OCI-LY3 (cell line): ENCODE measurements at regions not wholly inside any gene's neighbourhood (a gene's known extent, or its start where the extent isn't known, plus 50 kb on each side); places are given as distances from the start of the nearest gene placed in this dataset.

ENCODE experiments used
- H2AFZ ChIP-seq: fragments of 200-600, 300-600 bp; shearing (Covaris generic); 2 replicates; pipeline ENCODE4 v1.6.0; 2014; ENCODE audit warnings: antibody characterized with exemption, low read depth, low read length
- H3K27ac ChIP-seq: fragments of 200-600, 300-600 bp; sonication (generic); 2 replicates; pipeline ENCODE4 v1.5.1; 2014; ENCODE audit warnings: mild to moderate bottlenecking, low read length, moderate library complexity, mixed read lengths
- H3K27me3 ChIP-seq: fragments of 200-600, 300-600 bp; sonication (generic); 2 replicates; pipeline ENCODE4 v1.6.1; 2014; ENCODE audit warnings: low read depth, low read length, mixed read lengths
- H3K36me3 ChIP-seq: fragments of 200-600, 300-600 bp; sonication (generic); replicated peaks from 2 replicates; pipeline ENCODE3; 2014; ENCODE audit warnings: low read depth, low read length, mixed read lengths
- H3K4me1 ChIP-seq: fragments of 300-600, 200-600 bp; sonication (generic); 2 replicates; pipeline ENCODE4 v1.6.1; 2014; ENCODE audit warnings: low read length, mixed read lengths
- H3K4me2 ChIP-seq: fragments of 200-600, 300-600 bp; sonication (generic); 2 replicates; pipeline ENCODE4 v1.6.1; 2014; ENCODE audit warnings: low read length, mixed read lengths
- H3K4me3 ChIP-seq: fragments of 300-600, 200-600 bp; sonication (generic); 2 replicates; pipeline ENCODE4 v1.5.1; 2014; ENCODE audit warnings: antibody characterized with exemption, mild to moderate bottlenecking, low read length, moderate library complexity
- H3K79me2 ChIP-seq: fragments of 300-600, 200-600 bp; shearing (Covaris generic); 2 replicates; pipeline ENCODE4 v1.6.1; 2014; ENCODE audit warnings: mild to moderate bottlenecking, low read length, mixed read lengths
- H3K9ac ChIP-seq: fragments of 300-600, 200-600 bp; shearing (Covaris generic); 2 replicates; pipeline ENCODE4 v1.6.0; 2014; ENCODE audit warnings: mild to moderate bottlenecking, low read length, moderate library complexity
- H3K9me3 ChIP-seq: fragments of 200-600, 300-600 bp; shearing (Covaris generic); 2 replicates; pipeline ENCODE4 v1.6.1; 2014; ENCODE audit warnings: low read length, mixed read lengths; ENCODE audit not compliant: insufficient read depth
- H4K20me1 ChIP-seq: fragments of 200-600, 300-600 bp; sonication (generic); 2 replicates; pipeline ENCODE4 v1.6.1; 2016; ENCODE audit warnings: low read length, mixed read lengths; ENCODE audit not compliant: insufficient read depth
- EZH2phosphoT487 ChIP-seq: fragments of 200-600 bp; shearing (Covaris generic); IDR thresholded peaks from 2 replicates; pipeline ENCODE4 v1.6.1; 2018; ENCODE audit warnings: antibody characterized with exemption, mixed run types, low read depth
- TF ChIP-seq, protein P1 (sequence below): fragments of 200-600, 300-600 bp; sonication (generic); IDR thresholded peaks from 2 replicates; pipeline ENCODE4 v1.5.1; 2014; ENCODE audit warnings: antibody characterized with exemption, low read length, low read depth

DNA sequence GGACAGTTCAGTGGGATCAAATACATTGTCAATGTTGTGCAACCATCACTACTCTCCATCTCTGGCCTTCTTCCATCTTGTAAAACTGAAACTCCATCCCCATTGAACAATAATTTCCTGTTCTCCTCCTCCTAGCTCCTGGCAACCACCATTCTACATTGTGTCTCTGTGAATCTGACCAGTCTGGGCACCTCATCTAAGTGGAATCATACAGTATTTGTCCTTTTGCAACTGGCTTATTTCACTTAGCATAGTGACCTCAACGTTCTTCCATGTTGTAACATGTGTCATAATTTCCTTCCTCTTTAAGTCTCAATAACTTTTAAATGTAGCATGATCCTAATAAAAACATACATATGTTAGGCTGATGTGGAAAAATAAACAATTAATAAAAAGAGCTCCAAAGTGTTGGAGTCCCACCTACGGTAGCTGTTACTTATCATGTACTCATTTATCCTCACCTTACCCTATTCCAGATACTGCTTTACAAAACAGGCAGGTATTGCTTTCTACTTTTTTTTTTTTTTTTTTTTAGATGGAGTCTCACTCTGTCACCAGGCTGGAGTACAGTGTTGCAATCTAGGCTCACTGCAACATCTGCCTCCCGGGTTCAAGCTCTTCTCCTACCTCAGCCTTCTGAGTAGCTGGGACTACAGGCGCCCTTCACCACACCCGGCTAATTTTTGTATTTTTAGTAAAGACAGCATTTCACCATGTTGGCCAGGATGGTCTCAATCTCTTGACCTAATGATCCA is 91.9 kb downstream of the TNFAIP3 start:
- H3K4me3 ChIP-seq: no peak overlapping the region
- TF ChIP-seq, protein P1, sequence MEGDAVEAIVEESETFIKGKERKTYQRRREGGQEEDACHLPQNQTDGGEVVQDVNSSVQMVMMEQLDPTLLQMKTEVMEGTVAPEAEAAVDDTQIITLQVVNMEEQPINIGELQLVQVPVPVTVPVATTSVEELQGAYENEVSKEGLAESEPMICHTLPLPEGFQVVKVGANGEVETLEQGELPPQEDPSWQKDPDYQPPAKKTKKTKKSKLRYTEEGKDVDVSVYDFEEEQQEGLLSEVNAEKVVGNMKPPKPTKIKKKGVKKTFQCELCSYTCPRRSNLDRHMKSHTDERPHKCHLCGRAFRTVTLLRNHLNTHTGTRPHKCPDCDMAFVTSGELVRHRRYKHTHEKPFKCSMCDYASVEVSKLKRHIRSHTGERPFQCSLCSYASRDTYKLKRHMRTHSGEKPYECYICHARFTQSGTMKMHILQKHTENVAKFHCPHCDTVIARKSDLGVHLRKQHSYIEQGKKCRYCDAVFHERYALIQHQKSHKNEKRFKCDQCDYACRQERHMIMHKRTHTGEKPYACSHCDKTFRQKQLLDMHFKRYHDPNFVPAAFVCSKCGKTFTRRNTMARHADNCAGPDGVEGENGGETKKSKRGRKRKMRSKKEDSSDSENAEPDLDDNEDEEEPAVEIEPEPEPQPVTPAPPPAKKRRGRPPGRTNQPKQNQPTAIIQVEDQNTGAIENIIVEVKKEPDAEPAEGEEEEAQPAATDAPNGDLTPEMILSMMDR: no peak
- TF ChIP-seq EZH2phosphoT487: no peak
- no peak overlapping the region for H2AFZ ChIP-seq
- H4K20me1 ChIP-seq: no peaks in the 10 kb centered on the region
- H3K9ac ChIP-seq: no peak overlapping the region
- H3K9me3 ChIP-seq: no peaks in the 10 kb centered on the region
- no peak overlapping the region for H3K27ac ChIP-seq
- H3K4me2 ChIP-seq: no peak overlapping the region
- no peaks in the 10 kb centered on the region for H3K79me2 ChIP-seq
- no peaks in the 10 kb centered on the region for H3K27me3 ChIP-seq
- peaks cover 7% of the 10 kb centered on the region; the same call in 1 of the 2 replicates for H3K4me1 ChIP-seq
- H3K36me3 ChIP-seq: no peaks in the 10 kb centered on the region

DNA sequence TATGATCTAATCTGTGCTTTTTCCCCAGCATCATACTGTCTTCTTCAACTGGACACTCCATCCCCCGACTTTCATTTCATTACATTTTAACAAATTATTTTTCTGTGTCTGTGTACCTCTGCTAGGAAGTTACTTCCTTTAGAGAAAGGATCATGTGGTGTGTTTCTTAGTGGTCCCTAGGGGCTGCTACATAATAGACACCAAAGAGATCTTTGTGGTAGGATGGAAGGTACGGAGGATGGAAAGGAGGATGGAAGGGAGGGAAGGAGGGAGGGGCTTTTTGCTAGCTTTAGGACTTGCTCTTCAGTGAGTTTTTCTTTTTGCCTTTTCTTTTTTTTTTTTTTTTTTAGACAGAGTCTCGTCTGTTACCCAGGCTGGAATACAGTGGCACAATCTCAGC is 95.7 kb downstream of the TNFAIP3 start:
- Histone ChIP-seq H3K27me3 (no peaks in the 10 kb centered on the region), H4K20me1 (no peaks in the 10 kb centered on the region), H3K9ac (no peak overlapping the region), H3K79me2 (no peaks in the 10 kb centered on the region), H3K4me1 (peaks cover 27% of the 10 kb centered on the region), H3K4me3 (no peak overlapping the region), H3K4me2 (no peak overlapping the region), H3K36me3 (no peaks in the 10 kb centered on the region), H2AFZ (no peak overlapping the region), H3K27ac (no peak overlapping the region), H3K9me3 (no peaks in the 10 kb centered on the region)
- TF ChIP-seq EZH2phosphoT487: no peak
- TF ChIP-seq, protein P1: no peak

DNA sequence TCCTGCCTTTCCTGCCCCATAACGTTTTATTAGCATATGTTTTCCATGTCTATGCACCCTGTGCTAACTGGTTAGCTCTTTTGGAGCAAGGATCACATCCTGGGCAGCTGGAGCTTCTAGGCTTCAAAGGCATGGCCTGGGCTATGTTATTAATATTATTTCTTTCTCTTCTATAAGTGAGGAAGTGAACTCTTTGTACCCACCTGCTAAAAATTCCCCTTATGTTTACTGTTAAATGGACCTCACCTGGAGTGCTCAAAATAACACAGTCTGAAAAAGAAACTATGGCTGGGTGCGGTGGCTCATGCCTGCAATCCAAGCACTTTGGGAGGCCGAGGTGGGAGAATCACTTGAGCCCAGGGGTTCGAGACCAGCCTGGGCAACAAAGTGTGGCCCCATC is 97.8 kb downstream of the TNFAIP3 start:
- H3K4me2 ChIP-seq: peak overlapping the region; percentile 39; the same call in 1 of the 2 replicates
- no peaks in the 10 kb centered on the region for H3K79me2 ChIP-seq
- no peak overlapping the region for H3K27ac ChIP-seq
- no peak for TF ChIP-seq EZH2phosphoT487
- TF ChIP-seq, protein P1: no peak
- H3K9ac ChIP-seq: no peak overlapping the region
- no peaks in the 10 kb centered on the region for H3K36me3 ChIP-seq
- H3K4me1 ChIP-seq: peaks cover 29% of the 10 kb centered on the region
- H4K20me1 ChIP-seq: no peaks in the 10 kb centered on the region
- no peaks in the 10 kb centered on the region for H3K9me3 ChIP-seq
- no peak overlapping the region for H3K4me3 ChIP-seq
- H2AFZ ChIP-seq: no peak overlapping the region
- no peaks in the 10 kb centered on the region for H3K27me3 ChIP-seq

DNA sequence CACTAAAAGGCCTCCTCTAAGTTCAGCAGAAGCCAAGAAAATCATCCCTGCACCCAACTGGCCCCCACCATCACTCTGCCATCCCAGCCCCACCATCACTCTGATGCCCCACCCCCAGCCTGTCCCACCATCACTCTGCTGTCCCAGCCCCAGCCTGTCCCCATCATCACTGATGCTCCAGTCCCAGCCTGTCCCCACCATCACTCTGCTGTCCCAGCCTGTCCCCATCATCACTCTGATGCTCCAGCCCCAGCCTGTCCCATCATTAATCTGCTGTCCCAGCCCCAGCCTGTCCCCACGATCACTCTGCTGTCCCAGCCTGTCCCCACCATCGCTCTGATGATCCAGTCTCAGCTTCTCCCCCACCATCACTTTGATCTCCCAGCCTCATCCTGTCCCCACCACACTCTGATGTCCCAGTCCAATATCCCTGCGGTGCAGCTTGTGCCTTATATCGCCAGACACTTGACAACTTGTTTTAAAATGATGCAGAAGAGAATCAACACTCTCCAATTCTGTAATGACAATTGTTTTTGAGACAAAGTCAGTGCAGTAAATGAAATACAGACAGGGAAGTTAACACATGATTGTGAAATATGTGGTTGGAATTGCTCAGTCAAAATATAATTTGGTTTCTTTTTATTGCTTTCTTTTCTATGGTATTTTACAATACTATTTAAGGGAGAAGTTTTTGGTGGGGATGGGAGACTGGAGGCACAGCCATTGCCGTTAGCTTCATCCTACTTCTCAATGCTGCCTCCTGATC is 100.8 kb downstream of the TNFAIP3 start:
- H4K20me1 ChIP-seq: no peaks in the 10 kb centered on the region
- H3K27me3 ChIP-seq: no peaks in the 10 kb centered on the region
- H3K27ac ChIP-seq: no peak overlapping the region
- no peak overlapping the region for H3K4me3 ChIP-seq
- H3K9me3 ChIP-seq: no peaks in the 10 kb centered on the region
- TF ChIP-seq EZH2phosphoT487: no peak
- TF ChIP-seq, protein P1: no peak
- no peak overlapping the region for H3K9ac ChIP-seq
- peaks cover 29% of the 10 kb centered on the region for H3K4me1 ChIP-seq
- no peak overlapping the region for H3K4me2 ChIP-seq
- no peak overlapping the region for H2AFZ ChIP-seq
- no peaks in the 10 kb centered on the region for H3K79me2 ChIP-seq
- H3K36me3 ChIP-seq: no peaks in the 10 kb centered on the region
